Osteocyte (in vitro differentiated cells): ENCODE measurements at regions not wholly inside any gene's neighbourhood (a gene's known extent, or its start where the extent isn't known, plus 50 kb on each side); places are given as distances from the start of the nearest gene placed in this dataset.

ENCODE experiments used
- DNase-seq: peaks from one replicate; pipeline ENCODE4 v3.0.0; 2021; ENCODE audit warnings: mixed read lengths; ENCODE audit not compliant: unreplicated experiment; ENCODE audit errors: extremely low spot score
- H3K27ac Mint-ChIP-seq: one replicate; pipeline ENCODE4 v1.8.0; 2021; ENCODE audit warnings: mild to moderate bottlenecking, mixed read lengths; ENCODE audit not compliant: unreplicated experiment
- H3K27me3 Mint-ChIP-seq: one replicate; pipeline ENCODE4 v1.8.0; 2021; ENCODE audit warnings: mixed read lengths; ENCODE audit not compliant: unreplicated experiment
- H3K36me3 Mint-ChIP-seq: one replicate; pipeline ENCODE4 v1.8.0; 2021; ENCODE audit warnings: mixed read lengths; ENCODE audit not compliant: unreplicated experiment
- H3K4me1 Mint-ChIP-seq: one replicate; pipeline ENCODE4 v1.8.0; 2021; ENCODE audit warnings: mixed read lengths; ENCODE audit not compliant: unreplicated experiment
- H3K4me3 Mint-ChIP-seq: one replicate; pipeline ENCODE4 v1.8.0; 2021; ENCODE audit warnings: mild to moderate bottlenecking, moderate library complexity, mixed read lengths; ENCODE audit not compliant: unreplicated experiment
- H3K9me3 Mint-ChIP-seq: one replicate; pipeline ENCODE4 v1.8.0; 2021; ENCODE audit warnings: mixed read lengths; ENCODE audit not compliant: unreplicated experiment
- CTCF ChIP-seq: fragments of 200-600 bp; sonication (generic); IDR thresholded peaks from 2 replicates; pipeline ENCODE4 v1.5.0; 2021; ENCODE audit warnings: antibody characterized with exemption, mild to moderate bottlenecking, moderate library complexity

GRCh38 chr19:31416548-31416947 is 67.3 kb upstream of the TSHZ3 start:
- no peaks in the 10 kb centered on the region for H3K9me3 Mint-ChIP-seq
- no peaks in the 10 kb centered on the region for H3K36me3 Mint-ChIP-seq
- no peaks in the 10 kb centered on the region for H3K4me1 Mint-ChIP-seq
- TF ChIP-seq CTCF = no peak
- peaks cover 22% of the 10 kb centered on the region for H3K27me3 Mint-ChIP-seq
- no peak overlapping the region for H3K4me3 Mint-ChIP-seq
- DNase-seq = no peak
- H3K27ac Mint-ChIP-seq = no peak overlapping the region

GRCh38 chr19:31418055-31418454 is 68.8 kb upstream of the TSHZ3 start:
- H3K27me3 Mint-ChIP-seq = peaks cover 25% of the 10 kb centered on the region
- no peaks in the 10 kb centered on the region for H3K36me3 Mint-ChIP-seq
- H3K9me3 Mint-ChIP-seq = no peaks in the 10 kb centered on the region
- no peak overlapping the region for H3K4me3 Mint-ChIP-seq
- no peak for TF ChIP-seq CTCF
- H3K4me1 Mint-ChIP-seq = no peaks in the 10 kb centered on the region
- no peak overlapping the region for H3K27ac Mint-ChIP-seq
- no peak for DNase-seq

- Mint-ChIP-seq H3K4me3 (no peak overlapping the region), H3K27me3 (peaks cover 25% of the 10 kb centered on the region), H3K36me3 (no peaks in the 10 kb centered on the region), H3K27ac (no peak overlapping the region), H3K4me1 (no peaks in the 10 kb centered on the region), H3K9me3 (no peaks in the 10 kb centered on the region)
- no peak for TF ChIP-seq CTCF
- no peak for DNase-seq
Observed at GRCh38 chr19:31418692-31419430, 69.6 kb upstream of the TSHZ3 start.

- peaks cover 22% of the 10 kb centered on the region for H3K27me3 Mint-ChIP-seq
- DNase-seq = no peak
- H3K9me3 Mint-ChIP-seq = no peaks in the 10 kb centered on the region
- no peak overlapping the region for H3K27ac Mint-ChIP-seq
- no peaks in the 10 kb centered on the region for H3K4me1 Mint-ChIP-seq
- H3K4me3 Mint-ChIP-seq = no peak overlapping the region
- no peak for TF ChIP-seq CTCF
- H3K36me3 Mint-ChIP-seq = no peaks in the 10 kb centered on the region
Observed at GRCh38 chr19:31419871-31420445, 70.7 kb upstream of the TSHZ3 start.

- H3K27me3 Mint-ChIP-seq = peaks cover 19% of the 10 kb centered on the region
- no peak for TF ChIP-seq CTCF
- no peaks in the 10 kb centered on the region for H3K9me3 Mint-ChIP-seq
- H3K4me1 Mint-ChIP-seq = no peaks in the 10 kb centered on the region
- H3K4me3 Mint-ChIP-seq = no peak overlapping the region
- H3K36me3 Mint-ChIP-seq = no peaks in the 10 kb centered on the region
- no peak for DNase-seq
- no peak overlapping the region for H3K27ac Mint-ChIP-seq
Observed at GRCh38 chr19:31421082-31421481, 71.8 kb upstream of the TSHZ3 start.
